GM23338 (cell line): ENCODE measurements at regions not wholly inside any gene's neighbourhood (a gene's known extent, or its start where the extent isn't known, plus 50 kb on each side); places are given as distances from the start of the nearest gene placed in this dataset.

Source experiments
- ATAC-seq: fragments of 200-7000 bp; cut with Tn5 transposase; 3 replicates; pipeline ENCODE4 v1.9.1; 2020
- DNase-seq: peaks from one replicate; pipeline ENCODE4 v3.0.0-alpha.2; 2015; ENCODE audit warnings: low spot score
- H2AFZ ChIP-seq: fragments of 200-600 bp; sonication (generic); 2 replicates; pipeline ENCODE4 v1.8.0; 2016; ENCODE audit warnings: antibody characterized with exemption, mild to moderate bottlenecking, moderate library complexity
- H3F3A ChIP-seq: fragments of 200-600 bp; sonication (generic); replicated peaks from 2 replicates; pipeline ENCODE4 v1.8.0; 2017; ENCODE audit warnings: antibody characterized with exemption, mixed run types, low read depth
- H3K27ac ChIP-seq: fragments of 200-600 bp; sonication (generic); 2 replicates; pipeline ENCODE4 v1.6.1; 2016; ENCODE audit warnings: low read depth
- H3K27me3 ChIP-seq: fragments of 200-600 bp; sonication (generic); 2 replicates; pipeline ENCODE4 v1.8.0; 2016; ENCODE audit warnings: mild to moderate bottlenecking, mixed run types, moderate library complexity; ENCODE audit not compliant: insufficient read depth
- H3K36me3 ChIP-seq: fragments of 200-600 bp; sonication (generic); 2 replicates; pipeline ENCODE4 v1.8.0; 2016; ENCODE audit warnings: mild to moderate bottlenecking; ENCODE audit not compliant: insufficient read depth
- H3K4me1 ChIP-seq: fragments of 200-600 bp; sonication (generic); 2 replicates; pipeline ENCODE4 v1.8.0; 2016; ENCODE audit warnings: mild to moderate bottlenecking, moderate library complexity; ENCODE audit not compliant: insufficient read depth
- H3K4me2 ChIP-seq: fragments of 200-600 bp; sonication (generic); 2 replicates; pipeline ENCODE4 v1.7.1; 2017; ENCODE audit warnings: mixed run types
- H3K4me3 ChIP-seq: fragments of 200-600 bp; sonication (generic); 2 replicates; pipeline ENCODE4 v1.6.1; 2016; ENCODE audit warnings: mixed run types
- H3K79me2 ChIP-seq: fragments of 200-600 bp; sonication (generic); replicated peaks from 2 replicates; pipeline ENCODE4 v1.8.0; 2017; ENCODE audit warnings: mild to moderate bottlenecking; ENCODE audit not compliant: insufficient read depth
- H3K9me2 ChIP-seq: fragments of 200-600 bp; sonication (generic); 2 replicates; pipeline ENCODE4 v1.8.0; 2017; ENCODE audit not compliant: insufficient read depth
- H4K20me1 ChIP-seq: fragments of 200-600 bp; sonication (generic); replicated peaks from 2 replicates; pipeline ENCODE4 v1.8.0; 2017; ENCODE audit warnings: mild to moderate bottlenecking; ENCODE audit not compliant: insufficient read depth
- H3K27ac Mint-ChIP-seq: 2 replicates; pipeline ENCODE4 v1.8.0; 2020; ENCODE audit warnings: inconsistent platforms, mild to moderate bottlenecking, moderate library complexity, mixed read lengths
- H3K27me3 Mint-ChIP-seq: 3 replicates; pipeline ENCODE4 v1.8.0; 2022; ENCODE audit warnings: low read depth, mild to moderate bottlenecking, moderate library complexity, mixed read lengths, inconsistent platforms; ENCODE audit not compliant: insufficient read depth, poor library complexity
- H3K36me3 Mint-ChIP-seq: 3 replicates; pipeline ENCODE4 v1.8.0; 2021; ENCODE audit warnings: low read depth, mild to moderate bottlenecking, inconsistent platforms, moderate library complexity, mixed read lengths
- H3K4me1 Mint-ChIP-seq: 3 replicates; pipeline ENCODE4 v1.8.0; 2020; ENCODE audit warnings: mild to moderate bottlenecking, inconsistent platforms, mixed read lengths
- H3K4me3 Mint-ChIP-seq: 3 replicates; pipeline ENCODE4 v1.8.0; 2021; ENCODE audit warnings: moderate library complexity, mild to moderate bottlenecking, inconsistent platforms, mixed read lengths
- H3K9me3 Mint-ChIP-seq: 3 replicates; pipeline ENCODE4 v1.8.0; 2020; ENCODE audit warnings: moderate library complexity, mild to moderate bottlenecking, inconsistent platforms, mixed read lengths
- CREB1 ChIP-seq: fragments of 250-450 bp; sonication (Bioruptor Pico); IDR thresholded peaks from 2 replicates; pipeline ENCODE4 v1.5.0; 2020; ENCODE audit warnings: low read depth, mild to moderate bottlenecking, moderate library complexity
- EZH2 ChIP-seq: fragments of 200-600 bp; sonication (generic); IDR thresholded peaks from one replicate; pipeline ENCODE4 v1.8.0; 2017; ENCODE audit warnings: antibody characterized with exemption, mild to moderate bottlenecking, low read depth; ENCODE audit not compliant: unreplicated experiment
- JUNB ChIP-seq: IDR thresholded peaks from one replicate; pipeline ENCODE4 v1.6.1; 2016; ENCODE audit warnings: antibody characterized with exemption; ENCODE audit not compliant: unreplicated experiment
- POLR2AphosphoS5 ChIP-seq: IDR thresholded peaks from 2 replicates; pipeline ENCODE4 v1.6.1; 2016; ENCODE audit warnings: antibody characterized with exemption, low read depth
- TF ChIP-seq, protein P1 (sequence below), 2 experiments: fragments of 200-600 bp in 1 of 2; sonication (generic) in 1 of 2; conservative IDR thresholded peaks; 2 replicates each; pipeline versions ENCODE4 v1.5.1 to v1.6.1; 2016 to 2017; ENCODE audit warnings: antibody characterized with exemption in 2 of 2, low read depth in 2 of 2, mild to moderate bottlenecking in 2 of 2, moderate library complexity in 1 of 2
- TF ChIP-seq, protein P2 (sequence below): fragments of 250-450 bp; sonication (Bioruptor Pico); IDR thresholded peaks from 2 replicates; pipeline ENCODE4 v1.5.0; 2020; ENCODE audit warnings: mild to moderate bottlenecking, moderate library complexity

DNA sequence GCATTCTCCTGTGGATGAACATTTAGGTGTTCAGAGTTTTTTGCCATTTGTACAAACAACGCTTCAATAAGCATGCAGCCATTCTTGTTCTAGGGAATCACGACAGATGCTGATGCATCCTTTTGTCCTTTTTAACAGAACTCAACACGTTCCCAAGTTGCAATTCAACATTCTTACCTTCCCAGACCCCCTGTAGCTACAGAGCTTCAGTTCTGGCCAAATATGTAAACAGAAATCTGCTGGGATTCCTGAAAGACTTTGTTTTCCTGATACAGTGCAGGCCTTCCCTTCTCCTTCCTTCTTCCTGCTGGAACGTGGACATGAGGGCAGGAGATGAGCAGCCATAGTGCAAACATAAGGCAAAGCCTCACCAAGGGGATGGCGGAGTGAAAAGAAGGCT, 59.1 kb upstream of the SPATA12 start (continued):
- TF ChIP-seq, protein P1, sequence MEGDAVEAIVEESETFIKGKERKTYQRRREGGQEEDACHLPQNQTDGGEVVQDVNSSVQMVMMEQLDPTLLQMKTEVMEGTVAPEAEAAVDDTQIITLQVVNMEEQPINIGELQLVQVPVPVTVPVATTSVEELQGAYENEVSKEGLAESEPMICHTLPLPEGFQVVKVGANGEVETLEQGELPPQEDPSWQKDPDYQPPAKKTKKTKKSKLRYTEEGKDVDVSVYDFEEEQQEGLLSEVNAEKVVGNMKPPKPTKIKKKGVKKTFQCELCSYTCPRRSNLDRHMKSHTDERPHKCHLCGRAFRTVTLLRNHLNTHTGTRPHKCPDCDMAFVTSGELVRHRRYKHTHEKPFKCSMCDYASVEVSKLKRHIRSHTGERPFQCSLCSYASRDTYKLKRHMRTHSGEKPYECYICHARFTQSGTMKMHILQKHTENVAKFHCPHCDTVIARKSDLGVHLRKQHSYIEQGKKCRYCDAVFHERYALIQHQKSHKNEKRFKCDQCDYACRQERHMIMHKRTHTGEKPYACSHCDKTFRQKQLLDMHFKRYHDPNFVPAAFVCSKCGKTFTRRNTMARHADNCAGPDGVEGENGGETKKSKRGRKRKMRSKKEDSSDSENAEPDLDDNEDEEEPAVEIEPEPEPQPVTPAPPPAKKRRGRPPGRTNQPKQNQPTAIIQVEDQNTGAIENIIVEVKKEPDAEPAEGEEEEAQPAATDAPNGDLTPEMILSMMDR (conservative IDR thresholded peaks at IDR 0.05; ENCODE audit: low read depth in 2 of 2): no peak
- no peak for TF ChIP-seq POLR2AphosphoS5
- TF ChIP-seq CREB1 (CRISPR knock-in tag): no peak

DNA sequence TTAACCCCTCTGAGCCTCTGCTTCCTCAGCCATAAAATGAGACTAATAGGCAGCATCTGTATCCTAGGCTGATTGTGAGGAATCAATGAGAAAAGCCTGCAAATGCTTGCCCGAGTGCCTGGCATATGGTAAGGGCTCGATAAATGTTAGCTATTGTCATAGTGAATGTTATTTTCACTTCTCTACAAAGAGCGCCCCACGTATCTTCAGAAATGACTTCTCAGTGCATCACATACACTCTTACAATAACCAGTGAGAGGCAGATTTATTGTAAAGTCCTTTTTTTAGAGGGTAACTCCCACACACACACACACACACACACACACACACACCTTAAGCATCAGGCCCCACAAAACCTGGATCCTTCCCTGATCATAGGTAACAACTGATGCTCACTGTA, 60.5 kb upstream of the SPATA12 start:
- no peak overlapping the region for H3K4me3 ChIP-seq
- H3K9me2 ChIP-seq: no peaks in the 10 kb centered on the region
- no peaks in the 10 kb centered on the region for H3K79me2 ChIP-seq
- H3K4me1 ChIP-seq: no peaks in the 10 kb centered on the region
- H3K4me2 ChIP-seq: no peak overlapping the region
- Mint-ChIP-seq H3K36me3 (no peaks in the 10 kb centered on the region), H3K4me1 (no peaks in the 10 kb centered on the region; the same call in 2 of the 3 replicates), H3K27ac (no peak overlapping the region), H3K27me3 (peaks cover 2% of the 10 kb centered on the region), H3K9me3 (no peaks in the 10 kb centered on the region), H3K4me3 (no peak overlapping the region)
- H3F3A ChIP-seq: no peaks in the 10 kb centered on the region
- no peak for DNase-seq
- H3K36me3 ChIP-seq: no peaks in the 10 kb centered on the region
- no peaks in the 10 kb centered on the region for H4K20me1 ChIP-seq
- TF ChIP-seq EZH2 (no peak), JUNB (no peak)
- TF ChIP-seq, protein P2, sequence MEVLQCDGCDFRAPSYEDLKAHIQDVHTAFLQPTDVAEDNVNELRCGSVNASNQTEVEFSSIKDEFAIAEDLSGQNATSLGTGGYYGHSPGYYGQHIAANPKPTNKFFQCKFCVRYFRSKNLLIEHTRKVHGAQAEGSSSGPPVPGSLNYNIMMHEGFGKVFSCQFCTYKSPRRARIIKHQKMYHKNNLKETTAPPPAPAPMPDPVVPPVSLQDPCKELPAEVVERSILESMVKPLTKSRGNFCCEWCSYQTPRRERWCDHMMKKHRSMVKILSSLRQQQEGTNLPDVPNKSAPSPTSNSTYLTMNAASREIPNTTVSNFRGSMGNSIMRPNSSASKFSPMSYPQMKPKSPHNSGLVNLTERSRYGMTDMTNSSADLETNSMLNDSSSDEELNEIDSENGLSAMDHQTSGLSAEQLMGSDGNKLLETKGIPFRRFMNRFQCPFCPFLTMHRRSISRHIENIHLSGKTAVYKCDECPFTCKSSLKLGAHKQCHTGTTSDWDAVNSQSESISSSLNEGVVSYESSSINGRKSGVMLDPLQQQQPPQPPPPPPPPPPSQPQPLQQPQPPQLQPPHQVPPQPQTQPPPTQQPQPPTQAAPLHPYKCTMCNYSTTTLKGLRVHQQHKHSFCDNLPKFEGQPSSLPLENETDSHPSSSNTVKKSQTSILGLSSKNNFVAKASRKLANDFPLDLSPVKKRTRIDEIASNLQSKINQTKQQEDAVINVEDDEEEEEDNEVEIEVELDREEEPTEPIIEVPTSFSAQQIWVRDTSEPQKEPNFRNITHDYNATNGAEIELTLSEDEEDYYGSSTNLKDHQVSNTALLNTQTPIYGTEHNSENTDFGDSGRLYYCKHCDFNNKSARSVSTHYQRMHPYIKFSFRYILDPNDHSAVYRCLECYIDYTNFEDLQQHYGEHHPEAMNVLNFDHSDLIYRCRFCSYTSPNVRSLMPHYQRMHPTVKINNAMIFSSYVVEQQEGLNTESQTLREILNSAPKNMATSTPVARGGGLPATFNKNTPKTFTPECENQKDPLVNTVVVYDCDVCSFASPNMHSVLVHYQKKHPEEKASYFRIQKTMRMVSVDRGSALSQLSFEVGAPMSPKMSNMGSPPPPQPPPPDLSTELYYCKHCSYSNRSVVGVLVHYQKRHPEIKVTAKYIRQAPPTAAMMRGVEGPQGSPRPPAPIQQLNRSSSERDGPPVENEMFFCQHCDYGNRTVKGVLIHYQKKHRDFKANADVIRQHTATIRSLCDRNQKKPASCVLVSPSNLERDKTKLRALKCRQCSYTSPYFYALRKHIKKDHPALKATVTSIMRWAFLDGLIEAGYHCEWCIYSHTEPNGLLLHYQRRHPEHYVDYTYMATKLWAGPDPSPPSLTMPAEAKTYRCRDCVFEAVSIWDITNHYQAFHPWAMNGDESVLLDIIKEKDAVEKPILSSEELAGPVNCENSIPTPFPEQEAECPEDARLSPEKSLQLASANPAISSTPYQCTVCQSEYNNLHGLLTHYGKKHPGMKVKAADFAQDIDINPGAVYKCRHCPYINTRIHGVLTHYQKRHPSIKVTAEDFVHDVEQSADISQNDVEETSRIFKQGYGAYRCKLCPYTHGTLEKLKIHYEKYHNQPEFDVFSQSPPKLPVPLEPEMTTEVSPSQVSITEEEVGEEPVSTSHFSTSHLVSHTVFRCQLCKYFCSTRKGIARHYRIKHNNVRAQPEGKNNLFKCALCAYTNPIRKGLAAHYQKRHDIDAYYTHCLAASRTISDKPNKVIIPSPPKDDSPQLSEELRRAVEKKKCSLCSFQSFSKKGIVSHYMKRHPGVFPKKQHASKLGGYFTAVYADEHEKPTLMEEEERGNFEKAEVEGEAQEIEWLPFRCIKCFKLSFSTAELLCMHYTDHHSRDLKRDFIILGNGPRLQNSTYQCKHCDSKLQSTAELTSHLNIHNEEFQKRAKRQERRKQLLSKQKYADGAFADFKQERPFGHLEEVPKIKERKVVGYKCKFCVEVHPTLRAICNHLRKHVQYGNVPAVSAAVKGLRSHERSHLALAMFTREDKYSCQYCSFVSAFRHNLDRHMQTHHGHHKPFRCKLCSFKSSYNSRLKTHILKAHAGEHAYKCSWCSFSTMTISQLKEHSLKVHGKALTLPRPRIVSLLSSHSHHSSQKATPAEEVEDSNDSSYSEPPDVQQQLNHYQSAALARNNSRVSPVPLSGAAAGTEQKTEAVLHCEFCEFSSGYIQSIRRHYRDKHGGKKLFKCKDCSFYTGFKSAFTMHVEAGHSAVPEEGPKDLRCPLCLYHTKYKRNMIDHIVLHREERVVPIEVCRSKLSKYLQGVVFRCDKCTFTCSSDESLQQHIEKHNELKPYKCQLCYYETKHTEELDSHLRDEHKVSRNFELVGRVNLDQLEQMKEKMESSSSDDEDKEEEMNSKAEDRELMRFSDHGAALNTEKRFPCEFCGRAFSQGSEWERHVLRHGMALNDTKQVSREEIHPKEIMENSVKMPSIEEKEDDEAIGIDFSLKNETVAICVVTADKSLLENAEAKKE: no peak
- no peaks in the 10 kb centered on the region for H3K27me3 ChIP-seq
- no peak overlapping the region for H2AFZ ChIP-seq
- no peak overlapping the region for H3K27ac ChIP-seq
- ATAC-seq: no peak
